ENCODE measurements at regions not wholly inside any gene's neighbourhood (a gene's known extent, or its start where the extent isn't known, plus 50 kb on each side); places are given as distances from the start of the nearest gene placed in this dataset.
"Not testable (repeated sequence)": the region's sequence is repeated elsewhere in the genome, so short reads cannot be mapped to it uniquely, and the experiment has no call there.

- DNase-seq (ENCODE audit: low read depth) = not testable (repeated sequence)
Observed at GRCh38 chr7:97928844-97929243, 56.6 kb upstream of the ASNS start.

DNA sequence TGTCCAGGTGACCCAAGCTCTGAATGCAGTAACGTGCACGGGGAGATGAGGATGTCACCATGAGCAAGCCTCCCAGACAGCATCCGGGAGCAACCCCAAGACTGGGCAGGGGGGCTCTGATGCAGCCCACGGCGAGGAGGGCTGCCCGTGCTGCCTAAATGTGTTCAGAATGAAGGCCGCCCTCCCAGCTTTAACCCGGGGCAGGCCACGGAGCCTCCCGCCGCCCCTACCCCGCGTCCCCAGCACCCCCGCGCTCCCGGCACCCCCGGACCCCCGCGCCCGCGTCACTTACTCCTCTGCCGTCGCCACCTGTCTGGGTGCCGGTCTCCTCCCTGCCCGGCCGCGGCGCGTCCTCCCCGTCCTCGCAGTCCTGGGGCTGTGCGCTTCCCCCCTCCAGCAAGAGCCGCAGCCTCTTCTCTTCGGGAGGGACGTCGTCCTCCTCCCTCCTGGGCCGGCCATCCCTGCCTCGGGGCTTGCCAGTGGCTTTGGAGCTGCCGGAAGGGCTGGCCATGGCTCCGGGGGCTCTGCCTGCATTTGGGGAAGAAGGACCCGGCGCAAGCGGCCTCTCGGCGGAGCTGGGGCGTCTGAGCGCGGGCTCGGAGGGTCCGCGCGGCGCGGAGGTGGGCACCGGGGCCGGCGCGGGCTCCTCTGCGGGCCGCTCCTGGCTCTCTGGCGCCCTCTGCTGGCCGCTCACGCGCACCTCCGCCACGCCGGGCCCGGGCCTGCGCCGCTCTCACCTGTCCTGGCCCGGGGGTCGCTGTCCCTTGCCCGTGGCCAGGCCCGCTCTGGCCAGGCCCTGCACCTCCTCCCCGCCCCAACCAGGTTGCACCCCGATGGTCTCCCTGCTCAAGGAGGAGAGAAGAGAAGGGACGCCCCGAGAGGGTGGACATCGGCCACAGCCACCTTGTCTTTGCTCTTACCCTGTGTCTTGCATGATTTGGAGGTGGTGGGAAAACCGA lies 55.9 kb upstream of the ASNS start:
- peak; percentile 61 for TF ChIP-seq CTCF (IDR thresholded peaks at IDR 0.05; ENCODE audit: insufficient read depth, low read length)
- H3K4me3 ChIP-seq (ENCODE audit: low read depth, low read length) = peak overlapping the region; percentile 50
- DNase-seq (ENCODE audit: low read depth) = peak; percentile 8

More at GRCh38 chr7:97928844-97929243, 56.6 kb upstream of the ASNS start:
- H3K4me3 ChIP-seq (ENCODE audit: low read depth, low read length) = not testable (repeated sequence)

Measured in fibroblast of the aortic adventitia (primary cell).